Smooth muscle cell (in vitro differentiated cells): ENCODE measurements at regions not wholly inside any gene's neighbourhood (a gene's known extent, or its start where the extent isn't known, plus 50 kb on each side); places are given as distances from the start of the nearest gene placed in this dataset.

Source experiments
- DNase-seq: peaks from one replicate; lab custom pipeline; 2025; ENCODE audit not compliant: unreplicated experiment; lab: John Stamatoyannopoulos, UW
- H2AFZ ChIP-seq: fragments of 200-600 bp; sonication (generic); 2 replicates; pipeline ENCODE4 v1.6.0; 2016; ENCODE audit warnings: antibody characterized with exemption, low read depth, mild to moderate bottlenecking
- H3F3A ChIP-seq: fragments of 200-600 bp; sonication (generic); 2 replicates; pipeline ENCODE4 v1.6.0; 2017; ENCODE audit warnings: antibody characterized with exemption, low read depth
- H3K27ac ChIP-seq: fragments of 200-600 bp; sonication (generic); 2 replicates; pipeline ENCODE4 v1.5.1; 2016; ENCODE audit warnings: low read depth, mild to moderate bottlenecking
- H3K27me3 ChIP-seq: fragments of 200-600 bp; sonication (generic); 2 replicates; pipeline ENCODE4 v1.6.1; 2016; ENCODE audit warnings: low read depth, mild to moderate bottlenecking
- H3K36me3 ChIP-seq: fragments of 200-600 bp; sonication (generic); 2 replicates; pipeline ENCODE4 v1.5.1; 2016; ENCODE audit warnings: low read depth
- H3K4me1 ChIP-seq: fragments of 200-600 bp; sonication (generic); 2 replicates; pipeline ENCODE4 v1.5.1; 2016; ENCODE audit warnings: low read depth
- H3K4me2 ChIP-seq: fragments of 200-600 bp; sonication (generic); 2 replicates; pipeline ENCODE4 v1.6.0; 2016; ENCODE audit warnings: mild to moderate bottlenecking
- H3K4me3 ChIP-seq: fragments of 200-600 bp; sonication (generic); 2 replicates; pipeline ENCODE4 v1.5.1; 2016; ENCODE audit warnings: mild to moderate bottlenecking
- H3K79me2 ChIP-seq: fragments of 200-600 bp; sonication (generic); 2 replicates; pipeline ENCODE4 v1.6.0; 2016; ENCODE audit warnings: low read depth, mild to moderate bottlenecking
- H3K9ac ChIP-seq: fragments of 200-600 bp; sonication (generic); 2 replicates; pipeline ENCODE4 v1.6.0; 2016; ENCODE audit warnings: low read depth
- H3K9me3 ChIP-seq: fragments of 200-600 bp; sonication (generic); replicated peaks from 2 replicates; pipeline ENCODE4 v1.5.1; 2016; ENCODE audit warnings: low read depth
- H4K20me1 ChIP-seq: fragments of 200-600 bp; sonication (generic); 2 replicates; pipeline ENCODE4 v1.6.0; 2016; ENCODE audit warnings: low read depth
- WGBS: methylation state at CpG from one replicate; pipeline ENCODE4 v1.1.7; 2016; ENCODE audit warnings: low lambda C conversion rate; 5-methylcytosine and 5-hydroxymethylcytosine counted together
- TF ChIP-seq, protein P1 (sequence below): fragments of 200-600 bp; sonication (generic); IDR thresholded peaks from 2 replicates; pipeline ENCODE4 v1.5.1; 2017; ENCODE audit warnings: borderline replicate concordance, mild to moderate bottlenecking, antibody characterized with exemption; ENCODE audit not compliant: insufficient read depth, poor library complexity, severe bottlenecking

DNA sequence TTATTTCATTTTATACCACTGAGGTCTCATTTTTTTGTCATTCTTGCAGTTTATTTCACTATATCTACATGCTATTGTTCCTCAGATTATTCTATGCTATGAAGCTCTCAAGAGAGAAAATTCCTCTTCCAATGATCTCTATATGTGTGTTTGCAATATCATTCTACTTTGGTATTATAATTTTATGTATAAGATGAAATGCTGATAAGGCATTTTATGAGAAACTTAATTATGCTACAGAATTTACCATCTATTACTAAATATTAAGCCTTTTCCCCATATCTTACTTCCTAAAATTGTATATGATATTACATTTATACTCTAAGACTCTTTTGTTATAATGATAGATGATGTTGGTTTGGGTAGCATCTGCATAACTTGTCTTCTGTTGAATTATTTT is 765.5 kb downstream of the KCNJ2 start:
- no peaks in the 10 kb centered on the region for H3K4me1 ChIP-seq
- no peak overlapping the region for H3K9ac ChIP-seq
- H2AFZ ChIP-seq, result no peak overlapping the region
- no peaks in the 10 kb centered on the region for H3K9me3 ChIP-seq
- H3K79me2 ChIP-seq, result no peaks in the 10 kb centered on the region
- H3K27me3 ChIP-seq, result no peaks in the 10 kb centered on the region
- no peak overlapping the region for H3K4me2 ChIP-seq
- H3K4me3 ChIP-seq, result no peak overlapping the region
- no peaks in the 10 kb centered on the region for H3K36me3 ChIP-seq
- peaks cover 3% of the 10 kb centered on the region for H3F3A ChIP-seq
- TF ChIP-seq, protein P1, sequence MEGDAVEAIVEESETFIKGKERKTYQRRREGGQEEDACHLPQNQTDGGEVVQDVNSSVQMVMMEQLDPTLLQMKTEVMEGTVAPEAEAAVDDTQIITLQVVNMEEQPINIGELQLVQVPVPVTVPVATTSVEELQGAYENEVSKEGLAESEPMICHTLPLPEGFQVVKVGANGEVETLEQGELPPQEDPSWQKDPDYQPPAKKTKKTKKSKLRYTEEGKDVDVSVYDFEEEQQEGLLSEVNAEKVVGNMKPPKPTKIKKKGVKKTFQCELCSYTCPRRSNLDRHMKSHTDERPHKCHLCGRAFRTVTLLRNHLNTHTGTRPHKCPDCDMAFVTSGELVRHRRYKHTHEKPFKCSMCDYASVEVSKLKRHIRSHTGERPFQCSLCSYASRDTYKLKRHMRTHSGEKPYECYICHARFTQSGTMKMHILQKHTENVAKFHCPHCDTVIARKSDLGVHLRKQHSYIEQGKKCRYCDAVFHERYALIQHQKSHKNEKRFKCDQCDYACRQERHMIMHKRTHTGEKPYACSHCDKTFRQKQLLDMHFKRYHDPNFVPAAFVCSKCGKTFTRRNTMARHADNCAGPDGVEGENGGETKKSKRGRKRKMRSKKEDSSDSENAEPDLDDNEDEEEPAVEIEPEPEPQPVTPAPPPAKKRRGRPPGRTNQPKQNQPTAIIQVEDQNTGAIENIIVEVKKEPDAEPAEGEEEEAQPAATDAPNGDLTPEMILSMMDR, result no peak
- DNase-seq, result no peak
- no peak overlapping the region for H3K27ac ChIP-seq
- H4K20me1 ChIP-seq, result no peaks in the 10 kb centered on the region

- Histone ChIP-seq H3K4me1 (no peaks in the 10 kb centered on the region), H3K4me2 (no peak overlapping the region), H3K79me2 (no peaks in the 10 kb centered on the region), H2AFZ (no peak overlapping the region), H3K9ac (no peak overlapping the region), H3K27ac (no peak overlapping the region), H3K36me3 (no peaks in the 10 kb centered on the region), H3F3A (peaks cover 3% of the 10 kb centered on the region), H3K27me3 (no peaks in the 10 kb centered on the region), H3K9me3 (no peaks in the 10 kb centered on the region), H3K4me3 (no peak overlapping the region), H4K20me1 (no peaks in the 10 kb centered on the region)
- TF ChIP-seq, protein P1, result no peak
- no peak for DNase-seq
- 94% methylated on average over 1 of the region's 1 CpG for WGBS
Observed at GRCh38 chr17:70936724-70937123, 767.4 kb downstream of the KCNJ2 start.

DNA sequence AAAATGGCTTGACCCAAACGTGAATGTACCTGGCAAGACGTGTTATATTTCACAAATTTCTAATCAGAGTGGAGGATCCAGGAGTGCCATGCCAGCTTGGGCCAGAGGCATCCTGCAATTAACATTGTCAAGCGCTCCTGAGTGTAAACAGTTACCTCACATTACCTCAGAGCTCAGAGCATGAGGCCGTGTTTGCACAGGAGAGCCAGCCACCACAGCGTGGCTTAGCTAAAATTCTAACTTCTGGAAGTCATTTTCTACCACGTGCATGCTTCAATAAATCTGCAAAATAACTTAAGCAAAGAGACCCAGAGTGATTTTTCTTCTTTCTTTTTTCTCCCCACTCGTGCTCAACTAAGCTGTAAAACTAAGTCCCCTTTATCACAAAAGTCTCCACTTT is 769.0 kb downstream of the KCNJ2 start:
- no peaks in the 10 kb centered on the region for H3K4me1 ChIP-seq
- no peak overlapping the region for H3K4me2 ChIP-seq
- H3F3A ChIP-seq, result peaks cover 3% of the 10 kb centered on the region
- H4K20me1 ChIP-seq, result no peaks in the 10 kb centered on the region
- no peaks in the 10 kb centered on the region for H3K9me3 ChIP-seq
- no peaks in the 10 kb centered on the region for H3K27me3 ChIP-seq
- peak overlapping the region; percentile 71 for H2AFZ ChIP-seq
- no peaks in the 10 kb centered on the region for H3K36me3 ChIP-seq
- TF ChIP-seq, protein P1, result no peak
- DNase-seq, result no peak
- no peak overlapping the region for H3K9ac ChIP-seq
- H3K79me2 ChIP-seq, result no peaks in the 10 kb centered on the region
- no peak overlapping the region for H3K4me3 ChIP-seq
- no peak overlapping the region for H3K27ac ChIP-seq
- 38% methylated on average over 7 of the region's 7 CpGs for WGBS

- H3K27me3 ChIP-seq, result no peaks in the 10 kb centered on the region
- no peak overlapping the region for H3K4me3 ChIP-seq
- TF ChIP-seq, protein P1, result no peak
- no peak overlapping the region for H3K4me2 ChIP-seq
- no peaks in the 10 kb centered on the region for H3K79me2 ChIP-seq
- DNase-seq, result no peak
- H3K36me3 ChIP-seq, result no peaks in the 10 kb centered on the region
- H3F3A ChIP-seq, result no peaks in the 10 kb centered on the region
- H3K9me3 ChIP-seq, result no peaks in the 10 kb centered on the region
- H3K9ac ChIP-seq, result no peak overlapping the region
- H4K20me1 ChIP-seq, result no peaks in the 10 kb centered on the region
- no peak overlapping the region for H3K27ac ChIP-seq
- no peak overlapping the region for H2AFZ ChIP-seq
- H3K4me1 ChIP-seq, result no peaks in the 10 kb centered on the region
- 78% methylated on average over 5 of the region's 5 CpGs for WGBS
Observed at GRCh38 chr17:70945386-70945785, 776.1 kb downstream of the KCNJ2 start.
